ENCODE measurements at regions not wholly inside any gene's neighbourhood (a gene's known extent, or its start where the extent isn't known, plus 50 kb on each side); places are given as distances from the start of the nearest gene placed in this dataset.

GRCh38 chr17:34484193-34484733, 95.1 kb upstream of the TMEM132E start:
- Histone ChIP-seq H3K27ac (no peak overlapping the region), H3K27me3 (ENCODE audit: insufficient read depth, low read depth, severe bottlenecking) (no peaks in the 10 kb centered on the region), H3K36me3 (no peaks in the 10 kb centered on the region), H3K4me3 (ENCODE audit: low read depth, low read length) (no peak overlapping the region), H3K9me3 (ENCODE audit: severe bottlenecking) (no peaks in the 10 kb centered on the region)
- DNase-seq: no peak
- no peak for TF ChIP-seq CTCF (IDR thresholded peaks at IDR 0.05; ENCODE audit: low read depth, low read length)

- no peaks in the 10 kb centered on the region for H3K9me3 ChIP-seq (ENCODE audit: severe bottlenecking)
- no peak for TF ChIP-seq CTCF (IDR thresholded peaks at IDR 0.05; ENCODE audit: low read depth, low read length)
- no peaks in the 10 kb centered on the region for H3K27me3 ChIP-seq (ENCODE audit: insufficient read depth, low read depth, severe bottlenecking)
Measured at GRCh38 chr17:34482730-34483129, 96.7 kb upstream of the TMEM132E start.

GRCh38 chr17:34481779-34482178, 97.6 kb upstream of the TMEM132E start:
- DNase-seq: no peak

More at GRCh38 chr17:34482730-34483129, 96.7 kb upstream of the TMEM132E start:
- Histone ChIP-seq H3K4me3 (ENCODE audit: low read depth, low read length) (no peak overlapping the region), H3K36me3 (no peaks in the 10 kb centered on the region), H3K27ac (no peak overlapping the region)
- DNase-seq: no peak

GRCh38 chr17:34479371-34479770, 100.0 kb upstream of the TMEM132E start:
- DNase-seq: no peak
- H3K27me3 ChIP-seq (ENCODE audit: insufficient read depth, low read depth, severe bottlenecking): no peaks in the 10 kb centered on the region
- TF ChIP-seq CTCF (IDR thresholded peaks at IDR 0.05; ENCODE audit: low read depth, low read length): no peak

More at GRCh38 chr17:34481779-34482178, 97.6 kb upstream of the TMEM132E start:
- Histone ChIP-seq H3K36me3 (no peaks in the 10 kb centered on the region), H3K27ac (no peak overlapping the region), H3K4me3 (ENCODE audit: low read depth, low read length) (no peak overlapping the region), H3K9me3 (ENCODE audit: severe bottlenecking) (no peaks in the 10 kb centered on the region), H3K27me3 (ENCODE audit: insufficient read depth, low read depth, severe bottlenecking) (no peaks in the 10 kb centered on the region)
- TF ChIP-seq CTCF (IDR thresholded peaks at IDR 0.05; ENCODE audit: low read depth, low read length): no peak

GRCh38 chr17:34478244-34478643, 101.1 kb upstream of the TMEM132E start:
- TF ChIP-seq CTCF (IDR thresholded peaks at IDR 0.05; ENCODE audit: low read depth, low read length): no peak
- H3K9me3 ChIP-seq (ENCODE audit: severe bottlenecking): no peaks in the 10 kb centered on the region
- no peaks in the 10 kb centered on the region for H3K36me3 ChIP-seq
- no peak overlapping the region for H3K27ac ChIP-seq
- no peaks in the 10 kb centered on the region for H3K27me3 ChIP-seq (ENCODE audit: insufficient read depth, low read depth, severe bottlenecking)
- DNase-seq: no peak
- H3K4me3 ChIP-seq (ENCODE audit: low read depth, low read length): no peak overlapping the region

More at GRCh38 chr17:34479371-34479770, 100.0 kb upstream of the TMEM132E start:
- Histone ChIP-seq H3K4me3 (ENCODE audit: low read depth, low read length) (no peak overlapping the region), H3K27ac (no peak overlapping the region), H3K9me3 (ENCODE audit: severe bottlenecking) (no peaks in the 10 kb centered on the region), H3K36me3 (no peaks in the 10 kb centered on the region)

GRCh38 chr17:34475296-34475695, 104.1 kb upstream of the TMEM132E start:
- no peak overlapping the region for H3K4me3 ChIP-seq (ENCODE audit: low read depth, low read length)
- H3K36me3 ChIP-seq: no peaks in the 10 kb centered on the region
- H3K27me3 ChIP-seq (ENCODE audit: insufficient read depth, low read depth, severe bottlenecking): no peaks in the 10 kb centered on the region
- no peak overlapping the region for H3K27ac ChIP-seq
- no peak for TF ChIP-seq CTCF (IDR thresholded peaks at IDR 0.05; ENCODE audit: low read depth, low read length)
- no peak for DNase-seq
- peaks cover 4% of the 10 kb centered on the region for H3K9me3 ChIP-seq (ENCODE audit: severe bottlenecking)

Measured in WERI-Rb-1 (cell line).